H1 (cell line): ENCODE measurements at regions not wholly inside any gene's neighbourhood (a gene's known extent, or its start where the extent isn't known, plus 50 kb on each side); places are given as distances from the start of the nearest gene placed in this dataset.

Source experiments
- BCL11A ChIP-seq, 2 experiments: IDR thresholded peaks; one replicate each; pipeline ENCODE4 v1.6.1; 2011; ENCODE audit warnings: low read depth in 2 of 2, low read length in 2 of 2, mild to moderate bottlenecking in 2 of 2
- CEBPB ChIP-seq: IDR thresholded peaks from 2 replicates; pipeline ENCODE4 v1.6.1; 2012; ENCODE audit warnings: low read depth, low read length
- CREB1 ChIP-seq: IDR thresholded peaks from 2 replicates; pipeline ENCODE4 v1.6.1; 2012; ENCODE audit warnings: inconsistent platforms
- EP300 ChIP-seq, 2 experiments: IDR thresholded peaks; 1 replicate in 1 of 2; 2 replicates in 1 of 2; pipeline ENCODE4 v1.6.1; 2011 to 2012; ENCODE audit warnings: low read depth in 2 of 2, low read length in 2 of 2, mild to moderate bottlenecking in 2 of 2, borderline replicate concordance in 1 of 2, inconsistent platforms in 1 of 2, moderate library complexity in 1 of 2
- KDM1A ChIP-seq: fragments of 200-600, 300-600 bp; sonication (generic); IDR thresholded peaks from 2 replicates; pipeline ENCODE4 v1.7.1; 2016; ENCODE audit warnings: mild to moderate bottlenecking, low read length, borderline replicate concordance
- TF ChIP-seq, protein P1 (sequence below): IDR thresholded peaks from 2 replicates; pipeline ENCODE4 v1.6.1; 2012; ENCODE audit warnings: inconsistent platforms

GRCh38 chr16:13559624-13560023 lies 360.3 kb upstream of the ERCC4 start (continued):
- no peak for TF ChIP-seq KDM1A
- no peak for TF ChIP-seq CEBPB
- no peak for TF ChIP-seq BCL11A (IDR thresholded peaks at IDR 0.05; ENCODE audit: low read depth in 2 of 2, low read length in 2 of 2)
- TF ChIP-seq CREB1 = no peak
- TF ChIP-seq, protein P1, sequence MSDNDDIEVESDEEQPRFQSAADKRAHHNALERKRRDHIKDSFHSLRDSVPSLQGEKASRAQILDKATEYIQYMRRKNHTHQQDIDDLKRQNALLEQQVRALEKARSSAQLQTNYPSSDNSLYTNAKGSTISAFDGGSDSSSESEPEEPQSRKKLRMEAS = no peak
- no peak for TF ChIP-seq EP300 (IDR thresholded peaks at IDR 0.05; ENCODE audit: borderline replicate concordance in 1 of 2, low read depth in 2 of 2, low read length in 2 of 2)
